Activated CD4-positive, alpha-beta T cell treated with anti-CD3 and anti-CD28 coated beads for 36 hours (primary cell): ENCODE measurements at regions not wholly inside any gene's neighbourhood (a gene's known extent, or its start where the extent isn't known, plus 50 kb on each side); places are given as distances from the start of the nearest gene placed in this dataset.

Source experiments
- ATAC-seq: fragments of 200-7000 bp; cut with Tn5 transposase; one replicate; pipeline ENCODE4 v1.10.0; 2021; ENCODE audit warnings: mild to moderate bottlenecking, moderate library complexity
- CTCF ChIA-PET: fragments of 350-600 bp; sonication (Branson Sonifier 250); formaldehyde crosslinking; loops from one replicate; lab custom pipeline; 2021; ENCODE audit warnings: antibody characterized with exemption; lab: Charles Lee
- POLR2A ChIA-PET: fragments of 350-600 bp; sonication (Branson Sonifier 250); formaldehyde crosslinking; loops from one replicate; lab custom pipeline; 2021; ENCODE audit warnings: antibody characterized with exemption, inconsistent platforms; lab: Charles Lee
- DNase-seq: peaks from one replicate; pipeline ENCODE4 v3.0.0-alpha.2; 2020
- H3K27ac Mint-ChIP-seq: one replicate; pipeline ENCODE4 v1.8.0; 2021; ENCODE audit warnings: mixed read lengths
- H3K27me3 Mint-ChIP-seq: one replicate; pipeline ENCODE4 v1.8.0; 2021; ENCODE audit warnings: mixed read lengths
- H3K36me3 Mint-ChIP-seq: one replicate; pipeline ENCODE4 v1.8.0; 2021; ENCODE audit warnings: low read depth, mixed read lengths
- H3K4me1 Mint-ChIP-seq: one replicate; pipeline ENCODE4 v1.8.0; 2021; ENCODE audit warnings: mixed read lengths
- H3K4me3 Mint-ChIP-seq: one replicate; pipeline ENCODE4 v1.8.0; 2021; ENCODE audit warnings: mild to moderate bottlenecking, moderate library complexity, mixed read lengths
- H3K9me3 Mint-ChIP-seq: one replicate; pipeline ENCODE4 v1.8.0; 2021; ENCODE audit warnings: low read depth, mixed read lengths
- intact Hi-C, 2 experiments: fragments of 100-400 bp; cut with DNase I in 1 of 2; cut with micrococcal nuclease in 1 of 2; formaldehyde crosslinking; loops; one replicate each; pipeline versions ENCODE4 v1.14.2 to v1.15.1; 2022 to 2024; cut with DNase I, micrococcal nuclease

DNA sequence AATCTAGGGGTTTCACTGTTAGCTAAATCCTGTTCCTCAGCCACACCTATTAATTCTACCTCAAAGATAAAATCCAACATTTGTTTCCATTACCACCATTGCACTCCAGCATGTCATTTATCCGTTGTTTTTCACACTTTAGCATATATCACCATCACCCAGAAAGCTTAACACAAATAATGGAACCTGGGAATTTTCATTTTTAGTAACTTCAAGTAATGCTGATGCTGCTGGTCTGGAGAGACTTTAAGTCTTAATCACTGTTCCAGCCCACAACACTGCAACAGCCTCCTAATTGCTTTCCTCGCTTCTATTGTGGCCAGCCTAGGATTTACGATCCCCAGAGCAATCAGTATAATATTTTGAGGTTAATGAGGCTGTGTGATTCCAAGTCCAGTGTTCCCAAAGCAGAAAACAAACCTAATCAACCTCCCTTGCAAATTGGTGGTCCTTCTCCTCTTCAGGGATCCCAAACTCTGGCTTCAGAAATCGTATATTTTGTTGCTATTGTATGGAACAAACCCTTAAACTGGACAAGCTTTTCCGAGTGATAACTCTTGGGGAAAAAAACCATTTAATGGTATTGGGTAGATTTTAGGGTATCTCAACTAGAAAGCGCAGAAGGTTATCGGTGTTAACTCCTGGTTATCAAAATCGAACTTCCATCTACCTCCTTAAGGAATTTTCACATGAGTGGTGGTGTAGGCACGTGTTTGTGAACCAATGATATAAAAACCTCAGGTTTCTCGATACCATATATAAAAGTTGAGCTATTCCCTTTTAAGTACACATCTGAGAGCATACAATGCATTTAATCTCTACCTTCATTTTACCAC is 50.0 kb upstream of the BOLA1 start:
- DNase-seq (peak; percentile 14), ATAC-seq (no peak)
- H3K4me1 Mint-ChIP-seq = peaks cover 48% of the 10 kb centered on the region
- H3K36me3 Mint-ChIP-seq = peaks cover 24% of the 10 kb centered on the region
- CTCF ChIA-PET = interaction anchor here (0.6 kb wide), 1 partner anchor 205 kb away, joined by 3 read pairs; no protein-coding TSS in a partner anchor
- no peaks in the 10 kb centered on the region for H3K27me3 Mint-ChIP-seq
- peak overlapping the region; percentile 81 for H3K4me3 Mint-ChIP-seq
- intact Hi-C loops = no loop called here
- H3K9me3 Mint-ChIP-seq = no peaks in the 10 kb centered on the region
- H3K27ac Mint-ChIP-seq = peak overlapping the region; percentile 96
- POLR2A ChIA-PET = interaction anchor here (0.9 to 2.2 kb wide), 3 partner anchors 36 to 38 kb away, joined by 3 to 13 read pairs (median 12); a partner anchor contains a TSS
